Brain microvascular endothelial cell (primary cell): ENCODE measurements at regions not wholly inside any gene's neighbourhood (a gene's known extent, or its start where the extent isn't known, plus 50 kb on each side); places are given as distances from the start of the nearest gene placed in this dataset.

Experiments
- DNase-seq: peaks from one replicate; pipeline ENCODE4 v3.0.0-alpha.2; 2020
- H3K27ac ChIP-seq: fragments of 250-450 bp; sonication (Bioruptor Pico); 2 replicates; pipeline ENCODE4 v1.5.1; 2020; ENCODE audit warnings: mild to moderate bottlenecking, moderate library complexity
- H3K27me3 ChIP-seq: fragments of 250-450 bp; sonication (Bioruptor Pico); replicated peaks from 2 replicates; pipeline ENCODE4 v1.5.1; 2020; ENCODE audit warnings: mild to moderate bottlenecking
- H3K36me3 ChIP-seq: fragments of 250-450 bp; sonication (Bioruptor Pico); replicated peaks from 2 replicates; pipeline ENCODE4 v1.5.1; 2020; ENCODE audit warnings: mild to moderate bottlenecking
- H3K4me3 ChIP-seq: 2 replicates; pipeline ENCODE4 v1.5.1; 2011; ENCODE audit warnings: low read depth, mild to moderate bottlenecking, control low read depth, low read length, moderate library complexity
- in situ Hi-C: cut with HindIII; loops from 2 replicates; pipeline ENCODE4 v1.10.0; 2017; ENCODE audit warnings: low sequenced_read_pairs, low pct_ligation_motif_present
- TF ChIP-seq, protein P1 (sequence below): IDR thresholded peaks from 2 replicates; pipeline ENCODE4 v1.5.1; 2011; ENCODE audit warnings: low read depth, mild to moderate bottlenecking, moderate library complexity, low read length, control low read depth, inconsistent platforms; ENCODE audit errors: missing control alignments

DNA sequence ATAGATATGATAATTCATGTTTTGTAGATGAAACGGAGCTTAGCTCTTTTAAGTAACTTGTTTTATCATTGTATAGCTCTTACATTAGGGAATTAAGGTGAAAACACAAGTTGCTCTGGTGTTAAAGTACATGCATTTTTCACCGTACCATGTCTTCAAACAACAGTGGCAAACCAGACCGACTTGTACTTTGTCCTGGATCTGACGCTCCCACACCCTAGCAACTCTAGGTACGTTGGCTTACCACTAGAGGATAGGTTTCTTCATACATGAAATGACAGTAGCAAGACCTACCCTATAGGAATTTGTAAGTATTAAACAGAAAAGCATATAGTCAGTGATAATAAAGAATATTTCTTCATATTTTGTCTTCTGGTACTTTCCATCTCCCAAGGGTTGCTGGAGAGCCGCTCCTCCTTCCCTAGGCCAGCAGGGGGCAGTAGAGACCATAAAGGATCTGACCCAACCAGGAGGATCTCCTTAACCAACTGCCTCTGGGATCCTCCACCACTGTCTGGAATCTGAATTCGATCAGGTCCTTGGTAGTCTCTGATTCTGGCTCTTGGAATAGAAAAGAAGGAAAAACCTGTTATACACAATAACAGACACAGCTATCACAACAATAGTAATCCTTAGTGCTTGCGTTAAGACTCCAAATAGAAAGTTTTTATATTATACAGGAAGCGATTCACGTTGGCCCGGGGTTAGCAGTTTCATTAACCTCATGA is 136.7 kb downstream of the CAVIN4 start:
- no peaks in the 10 kb centered on the region for H3K36me3 ChIP-seq
- H3K4me3 ChIP-seq = no peak overlapping the region
- DNase-seq = peak; percentile 51
- H3K27me3 ChIP-seq = no peaks in the 10 kb centered on the region
- no peak overlapping the region for H3K27ac ChIP-seq
- in situ Hi-C loops = no loop called here
- TF ChIP-seq, protein P1, sequence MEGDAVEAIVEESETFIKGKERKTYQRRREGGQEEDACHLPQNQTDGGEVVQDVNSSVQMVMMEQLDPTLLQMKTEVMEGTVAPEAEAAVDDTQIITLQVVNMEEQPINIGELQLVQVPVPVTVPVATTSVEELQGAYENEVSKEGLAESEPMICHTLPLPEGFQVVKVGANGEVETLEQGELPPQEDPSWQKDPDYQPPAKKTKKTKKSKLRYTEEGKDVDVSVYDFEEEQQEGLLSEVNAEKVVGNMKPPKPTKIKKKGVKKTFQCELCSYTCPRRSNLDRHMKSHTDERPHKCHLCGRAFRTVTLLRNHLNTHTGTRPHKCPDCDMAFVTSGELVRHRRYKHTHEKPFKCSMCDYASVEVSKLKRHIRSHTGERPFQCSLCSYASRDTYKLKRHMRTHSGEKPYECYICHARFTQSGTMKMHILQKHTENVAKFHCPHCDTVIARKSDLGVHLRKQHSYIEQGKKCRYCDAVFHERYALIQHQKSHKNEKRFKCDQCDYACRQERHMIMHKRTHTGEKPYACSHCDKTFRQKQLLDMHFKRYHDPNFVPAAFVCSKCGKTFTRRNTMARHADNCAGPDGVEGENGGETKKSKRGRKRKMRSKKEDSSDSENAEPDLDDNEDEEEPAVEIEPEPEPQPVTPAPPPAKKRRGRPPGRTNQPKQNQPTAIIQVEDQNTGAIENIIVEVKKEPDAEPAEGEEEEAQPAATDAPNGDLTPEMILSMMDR = peak; percentile 76

DNA sequence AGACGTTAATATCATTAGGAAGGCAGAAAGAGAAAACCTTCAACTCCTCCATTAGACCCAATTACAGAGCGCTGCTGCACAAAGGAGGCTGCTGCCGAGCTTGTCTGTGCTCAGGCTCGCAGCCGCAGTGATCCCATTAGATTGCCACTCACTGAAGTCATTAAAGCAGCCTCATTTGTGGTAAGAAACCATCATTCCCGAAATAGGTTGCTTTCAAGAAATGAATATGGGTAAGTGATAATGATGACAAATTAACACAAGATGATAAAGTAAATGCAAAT is 137.2 kb downstream of the CAVIN4 start:
- Histone ChIP-seq H3K36me3 (no peaks in the 10 kb centered on the region), H3K4me3 (no peak overlapping the region), H3K27me3 (no peaks in the 10 kb centered on the region), H3K27ac (no peak overlapping the region)
- no peak for DNase-seq
- TF ChIP-seq, protein P1 = no peak
- in situ Hi-C loops = no loop called here

DNA sequence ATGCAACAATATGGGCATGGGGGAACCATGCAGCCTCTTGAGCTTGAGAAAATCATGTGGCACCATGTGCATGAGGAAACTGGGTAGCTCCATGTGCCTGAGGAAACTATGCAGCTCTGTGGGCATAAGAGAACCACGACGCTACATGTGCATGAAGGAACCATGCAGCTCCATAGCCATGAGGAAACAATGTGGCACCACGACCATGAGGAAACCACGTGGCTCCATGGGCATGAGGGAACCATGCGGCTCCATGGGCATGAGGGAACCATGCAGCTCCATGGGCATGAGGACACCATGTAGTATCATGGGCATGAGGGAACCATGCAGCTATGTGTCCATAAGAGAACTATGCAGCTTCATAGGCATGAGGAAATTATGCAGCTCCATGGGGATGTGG is 140.8 kb downstream of the CAVIN4 start:
- H3K27ac ChIP-seq = no peak overlapping the region
- H3K36me3 ChIP-seq = no peaks in the 10 kb centered on the region
- in situ Hi-C loops = no loop called here
- TF ChIP-seq, protein P1 = no peak
- no peak overlapping the region for H3K4me3 ChIP-seq
- DNase-seq = no peak
- H3K27me3 ChIP-seq = no peaks in the 10 kb centered on the region

DNA sequence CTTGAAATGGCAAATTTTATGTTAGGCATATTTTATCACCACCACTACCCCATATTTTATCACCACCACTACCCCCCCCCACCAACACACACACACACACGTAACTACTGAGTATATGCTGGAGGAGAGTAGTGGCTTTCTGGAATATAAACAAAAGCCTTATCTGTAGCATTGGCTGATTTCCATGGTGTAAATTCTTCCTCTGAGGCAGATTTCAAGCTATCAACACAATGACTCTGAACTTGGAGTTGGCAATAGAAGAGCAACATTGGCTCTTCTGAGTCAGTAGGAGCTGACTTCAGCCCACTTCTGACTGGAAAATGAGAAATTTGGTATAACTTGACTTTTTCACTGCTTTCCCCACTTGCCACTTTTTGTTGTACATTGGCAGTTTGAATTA is 143.0 kb downstream of the CAVIN4 start:
- in situ Hi-C loops = no loop called here
- DNase-seq = peak; percentile 3
- Histone ChIP-seq H3K27ac (no peak overlapping the region), H3K36me3 (no peaks in the 10 kb centered on the region), H3K4me3 (no peak overlapping the region), H3K27me3 (no peaks in the 10 kb centered on the region)
- TF ChIP-seq, protein P1 = no peak

DNA sequence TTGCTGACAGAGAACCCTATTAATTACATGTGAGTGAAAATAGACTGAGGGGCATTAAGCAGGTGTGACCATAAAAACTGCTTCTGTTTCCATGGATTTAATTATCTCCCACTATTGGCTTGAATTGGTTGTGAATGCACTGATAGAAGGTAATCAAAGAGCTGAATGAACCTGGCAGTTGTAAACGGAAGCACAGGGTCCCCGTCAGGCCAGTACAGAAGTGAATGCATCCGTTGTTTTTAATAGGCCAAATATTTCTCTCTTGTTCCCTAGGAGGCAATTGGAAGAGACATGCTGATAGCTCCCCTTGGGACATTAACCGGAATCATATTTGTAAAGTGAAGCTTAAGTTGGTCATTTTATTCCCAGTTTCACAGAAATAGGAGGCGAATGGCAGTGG is 147.0 kb downstream of the CAVIN4 start:
- Histone ChIP-seq H3K27ac (no peak overlapping the region), H3K27me3 (no peaks in the 10 kb centered on the region), H3K36me3 (no peaks in the 10 kb centered on the region), H3K4me3 (no peak overlapping the region)
- no peak for DNase-seq
- TF ChIP-seq, protein P1 = no peak
- in situ Hi-C loops = no loop called here

DNA sequence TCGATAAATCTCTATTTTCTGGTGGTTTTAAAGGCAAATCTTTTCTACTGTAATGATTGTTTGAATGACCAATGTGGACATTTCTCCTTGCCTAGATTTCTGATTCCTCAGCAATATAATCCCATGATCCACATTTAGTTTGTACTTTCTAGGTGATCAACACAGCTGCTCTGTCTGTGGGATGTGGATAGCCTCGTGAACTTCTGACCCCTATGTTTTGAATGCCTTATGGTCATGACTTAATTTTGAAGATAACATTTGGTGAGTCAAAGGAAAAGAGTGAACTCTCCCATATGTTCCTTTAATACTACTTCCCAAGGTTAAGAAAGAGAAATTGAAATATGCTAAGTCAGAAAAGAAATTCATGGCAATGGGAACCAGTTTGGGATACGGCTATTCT is 147.5 kb downstream of the CAVIN4 start:
- in situ Hi-C loops = no loop called here
- Histone ChIP-seq H3K27me3 (no peaks in the 10 kb centered on the region), H3K36me3 (no peaks in the 10 kb centered on the region), H3K4me3 (no peak overlapping the region), H3K27ac (no peak overlapping the region)
- no peak for DNase-seq
- TF ChIP-seq, protein P1 = no peak
